ENCODE measurements at regions not wholly inside any gene's neighbourhood (a gene's known extent, or its start where the extent isn't known, plus 50 kb on each side); places are given as distances from the start of the nearest gene placed in this dataset.

GRCh38 chr20:60292001-60292520 is 333.8 kb downstream of the CDH26 start:
- Histone ChIP-seq H3K27me3 (ENCODE audit: control insufficient read depth, insufficient read depth, low read length) (no peaks in the 10 kb centered on the region), H3K9ac (ENCODE audit: low read length) (no peak overlapping the region), H3K36me3 (ENCODE audit: control insufficient read depth, insufficient read depth, low read length) (no peaks in the 10 kb centered on the region), H3K4me3 (ENCODE audit: low read length) (no peak overlapping the region), H3K4me1 (ENCODE audit: control insufficient read depth, insufficient read depth, low read length) (no peaks in the 10 kb centered on the region), H3K9me3 (ENCODE audit: control insufficient read depth, low read length) (no peaks in the 10 kb centered on the region)

- H3K27me3 ChIP-seq (ENCODE audit: control insufficient read depth, insufficient read depth, low read length), result no peaks in the 10 kb centered on the region
- no peak overlapping the region for H3K4me3 ChIP-seq (ENCODE audit: low read length)
- H3K4me1 ChIP-seq (ENCODE audit: control insufficient read depth, insufficient read depth, low read length), result peaks cover 15% of the 10 kb centered on the region
- H3K36me3 ChIP-seq (ENCODE audit: control insufficient read depth, insufficient read depth, low read length), result no peaks in the 10 kb centered on the region
- no peak overlapping the region for H3K9ac ChIP-seq (ENCODE audit: low read length)
- H3K9me3 ChIP-seq (ENCODE audit: control insufficient read depth, low read length), result no peaks in the 10 kb centered on the region
These were observed 336.4 kb downstream of the CDH26 start for GRCh38 chr20:60294632-60295031.

- Histone ChIP-seq H3K9ac (ENCODE audit: low read length) (no peak overlapping the region), H3K4me1 (ENCODE audit: control insufficient read depth, insufficient read depth, low read length) (peaks cover 21% of the 10 kb centered on the region), H3K4me3 (ENCODE audit: low read length) (no peak overlapping the region), H3K9me3 (ENCODE audit: control insufficient read depth, low read length) (no peaks in the 10 kb centered on the region), H3K27me3 (ENCODE audit: control insufficient read depth, insufficient read depth, low read length) (no peaks in the 10 kb centered on the region), H3K36me3 (ENCODE audit: control insufficient read depth, insufficient read depth, low read length) (no peaks in the 10 kb centered on the region)
These were observed 337.0 kb downstream of the CDH26 start for GRCh38 chr20:60295214-60295613.

GRCh38 chr20:60297649-60298048 is 339.4 kb downstream of the CDH26 start:
- H3K9ac ChIP-seq (ENCODE audit: low read length), result no peak overlapping the region

GRCh38 chr20:60298647-60299046 is 340.4 kb downstream of the CDH26 start:
- Histone ChIP-seq H3K4me1 (ENCODE audit: control insufficient read depth, insufficient read depth, low read length) (peaks cover 21% of the 10 kb centered on the region), H3K27me3 (ENCODE audit: control insufficient read depth, insufficient read depth, low read length) (no peaks in the 10 kb centered on the region), H3K36me3 (ENCODE audit: control insufficient read depth, insufficient read depth, low read length) (no peaks in the 10 kb centered on the region), H3K4me3 (ENCODE audit: low read length) (no peak overlapping the region), H3K9ac (ENCODE audit: low read length) (no peak overlapping the region), H3K9me3 (ENCODE audit: control insufficient read depth, low read length) (no peaks in the 10 kb centered on the region)

More at GRCh38 chr20:60297649-60298048, 339.4 kb downstream of the CDH26 start:
- no peaks in the 10 kb centered on the region for H3K36me3 ChIP-seq (ENCODE audit: control insufficient read depth, insufficient read depth, low read length)
- H3K27me3 ChIP-seq (ENCODE audit: control insufficient read depth, insufficient read depth, low read length), result no peaks in the 10 kb centered on the region
- H3K4me3 ChIP-seq (ENCODE audit: low read length), result no peak overlapping the region
- no peaks in the 10 kb centered on the region for H3K9me3 ChIP-seq (ENCODE audit: control insufficient read depth, low read length)
- peaks cover 21% of the 10 kb centered on the region for H3K4me1 ChIP-seq (ENCODE audit: control insufficient read depth, insufficient read depth, low read length)

GRCh38 chr20:60299951-60300350 is 341.7 kb downstream of the CDH26 start:
- H3K4me1 ChIP-seq (ENCODE audit: control insufficient read depth, insufficient read depth, low read length), result peaks cover 21% of the 10 kb centered on the region
- no peak overlapping the region for H3K4me3 ChIP-seq (ENCODE audit: low read length)
- H3K36me3 ChIP-seq (ENCODE audit: control insufficient read depth, insufficient read depth, low read length), result no peaks in the 10 kb centered on the region
- no peak overlapping the region for H3K9ac ChIP-seq (ENCODE audit: low read length)
- no peaks in the 10 kb centered on the region for H3K27me3 ChIP-seq (ENCODE audit: control insufficient read depth, insufficient read depth, low read length)
- no peaks in the 10 kb centered on the region for H3K9me3 ChIP-seq (ENCODE audit: control insufficient read depth, low read length)

- H3K27me3 ChIP-seq (ENCODE audit: control insufficient read depth, insufficient read depth, low read length), result no peaks in the 10 kb centered on the region
- no peak overlapping the region for H3K9ac ChIP-seq (ENCODE audit: low read length)
- H3K9me3 ChIP-seq (ENCODE audit: control insufficient read depth, low read length), result no peaks in the 10 kb centered on the region
- H3K4me3 ChIP-seq (ENCODE audit: low read length), result no peak overlapping the region
- H3K36me3 ChIP-seq (ENCODE audit: control insufficient read depth, insufficient read depth, low read length), result no peaks in the 10 kb centered on the region
- peaks cover 21% of the 10 kb centered on the region for H3K4me1 ChIP-seq (ENCODE audit: control insufficient read depth, insufficient read depth, low read length)
These were observed 342.2 kb downstream of the CDH26 start for GRCh38 chr20:60300374-60300773.

GRCh38 chr20:60302875-60303274 is 344.7 kb downstream of the CDH26 start:
- no peaks in the 10 kb centered on the region for H3K36me3 ChIP-seq (ENCODE audit: control insufficient read depth, insufficient read depth, low read length)
- H3K9me3 ChIP-seq (ENCODE audit: control insufficient read depth, low read length), result no peaks in the 10 kb centered on the region

GRCh38 chr20:60304026-60304590 is 345.9 kb downstream of the CDH26 start:
- Histone ChIP-seq H3K4me1 (ENCODE audit: control insufficient read depth, insufficient read depth, low read length) (peaks cover 11% of the 10 kb centered on the region), H3K36me3 (ENCODE audit: control insufficient read depth, insufficient read depth, low read length) (no peaks in the 10 kb centered on the region), H3K27me3 (ENCODE audit: control insufficient read depth, insufficient read depth, low read length) (no peaks in the 10 kb centered on the region), H3K9ac (ENCODE audit: low read length) (no peak overlapping the region), H3K9me3 (ENCODE audit: control insufficient read depth, low read length) (no peaks in the 10 kb centered on the region), H3K4me3 (ENCODE audit: low read length) (no peak overlapping the region)

More at GRCh38 chr20:60302875-60303274, 344.7 kb downstream of the CDH26 start:
- Histone ChIP-seq H3K27me3 (ENCODE audit: control insufficient read depth, insufficient read depth, low read length) (no peaks in the 10 kb centered on the region), H3K9ac (ENCODE audit: low read length) (no peak overlapping the region), H3K4me1 (ENCODE audit: control insufficient read depth, insufficient read depth, low read length) (peaks cover 13% of the 10 kb centered on the region), H3K4me3 (ENCODE audit: low read length) (no peak overlapping the region)

GRCh38 chr20:60304931-60305330 is 346.7 kb downstream of the CDH26 start:
- no peaks in the 10 kb centered on the region for H3K9me3 ChIP-seq (ENCODE audit: control insufficient read depth, low read length)
- H3K27me3 ChIP-seq (ENCODE audit: control insufficient read depth, insufficient read depth, low read length), result no peaks in the 10 kb centered on the region
- H3K4me1 ChIP-seq (ENCODE audit: control insufficient read depth, insufficient read depth, low read length), result peaks cover 3% of the 10 kb centered on the region
- H3K9ac ChIP-seq (ENCODE audit: low read length), result no peak overlapping the region
- no peaks in the 10 kb centered on the region for H3K36me3 ChIP-seq (ENCODE audit: control insufficient read depth, insufficient read depth, low read length)
- H3K4me3 ChIP-seq (ENCODE audit: low read length), result no peak overlapping the region

- no peaks in the 10 kb centered on the region for H3K9me3 ChIP-seq (ENCODE audit: control insufficient read depth, low read length)
- no peaks in the 10 kb centered on the region for H3K36me3 ChIP-seq (ENCODE audit: control insufficient read depth, insufficient read depth, low read length)
- no peak overlapping the region for H3K9ac ChIP-seq (ENCODE audit: low read length)
- H3K27me3 ChIP-seq (ENCODE audit: control insufficient read depth, insufficient read depth, low read length), result no peaks in the 10 kb centered on the region
- H3K4me3 ChIP-seq (ENCODE audit: low read length), result no peak overlapping the region
- H3K4me1 ChIP-seq (ENCODE audit: control insufficient read depth, insufficient read depth, low read length), result no peaks in the 10 kb centered on the region
These were observed 347.9 kb downstream of the CDH26 start for GRCh38 chr20:60306105-60306504.

- H3K4me1 ChIP-seq (ENCODE audit: control insufficient read depth, insufficient read depth, low read length), result no peaks in the 10 kb centered on the region
These were observed 348.3 kb downstream of the CDH26 start for GRCh38 chr20:60306551-60306950.

More at GRCh38 chr20:60306551-60306950, 348.3 kb downstream of the CDH26 start:
- Histone ChIP-seq H3K36me3 (ENCODE audit: control insufficient read depth, insufficient read depth, low read length) (no peaks in the 10 kb centered on the region), H3K27me3 (ENCODE audit: control insufficient read depth, insufficient read depth, low read length) (no peaks in the 10 kb centered on the region), H3K9ac (ENCODE audit: low read length) (no peak overlapping the region), H3K4me3 (ENCODE audit: low read length) (no peak overlapping the region), H3K9me3 (ENCODE audit: control insufficient read depth, low read length) (no peaks in the 10 kb centered on the region)
